ENCODE measurements at regions not wholly inside any gene's neighbourhood (a gene's known extent, or its start where the extent isn't known, plus 50 kb on each side); places are given as distances from the start of the nearest gene placed in this dataset.
"Not testable (repeated sequence)": the region's sequence is repeated elsewhere in the genome, so short reads cannot be mapped to it uniquely, and the experiment has no call there.

GRCh38 chr20:53676519-53676822 lies 82.8 kb upstream of the ZNF217 start:
- DNase-seq (ENCODE audit: low read depth in 4 of 4, low spot score in 1 of 4), result no peak

GRCh38 chr20:53672484-53673129 lies 79.0 kb upstream of the ZNF217 start:
- DNase-seq (ENCODE audit: low read depth in 4 of 4, low spot score in 1 of 4), result no peak

- no peak for DNase-seq (ENCODE audit: low read depth in 4 of 4, low spot score in 1 of 4)
Observed at GRCh38 chr20:53671370-53671769, 77.7 kb upstream of the ZNF217 start.

- DNase-seq (ENCODE audit: low read depth in 4 of 4, low spot score in 1 of 4), result not testable (repeated sequence)
Observed at GRCh38 chr20:53669517-53670313, 76.1 kb upstream of the ZNF217 start.

- no peak for DNase-seq (ENCODE audit: low read depth in 4 of 4, low spot score in 1 of 4)
Observed at GRCh38 chr20:53668992-53669391, 75.4 kb upstream of the ZNF217 start.

GRCh38 chr20:53666144-53666543 lies 72.5 kb upstream of the ZNF217 start:
- no peak for DNase-seq (ENCODE audit: low read depth in 4 of 4, low spot score in 1 of 4)

GRCh38 chr20:53664121-53664520 lies 70.5 kb upstream of the ZNF217 start:
- DNase-seq (ENCODE audit: low read depth in 4 of 4, low spot score in 1 of 4), result no peak

- DNase-seq (ENCODE audit: low read depth in 4 of 4, low spot score in 1 of 4), result not testable (repeated sequence)
Observed at GRCh38 chr20:53663521-53663920, 69.9 kb upstream of the ZNF217 start.

GRCh38 chr20:53662595-53662994 lies 69.0 kb upstream of the ZNF217 start:
- no peak for DNase-seq (ENCODE audit: low read depth in 4 of 4, low spot score in 1 of 4)

GRCh38 chr20:53660947-53661381 lies 67.3 kb upstream of the ZNF217 start:
- no peak for DNase-seq (ENCODE audit: low read depth in 4 of 4, low spot score in 1 of 4)

- DNase-seq (ENCODE audit: low read depth in 4 of 4, low spot score in 1 of 4), result peak in 2 of 4 experiments; percentile 36 to 38
Observed at GRCh38 chr20:53660078-53660909, 66.7 kb upstream of the ZNF217 start.

GRCh38 chr20:53658973-53659372 lies 65.3 kb upstream of the ZNF217 start:
- DNase-seq (ENCODE audit: low read depth in 4 of 4, low spot score in 1 of 4), result no peak

- no peak for DNase-seq (ENCODE audit: low read depth in 4 of 4, low spot score in 1 of 4)
Observed at GRCh38 chr20:53658322-53658721, 64.7 kb upstream of the ZNF217 start.

GRCh38 chr20:53657732-53658131 lies 64.1 kb upstream of the ZNF217 start:
- DNase-seq (ENCODE audit: low read depth in 4 of 4, low spot score in 1 of 4), result no peak

- DNase-seq (ENCODE audit: low read depth in 4 of 4, low spot score in 1 of 4), result no peak
Observed at GRCh38 chr20:53657279-53657678, 63.6 kb upstream of the ZNF217 start.

GRCh38 chr20:53656293-53657202 lies 62.9 kb upstream of the ZNF217 start:
- no peak for DNase-seq (ENCODE audit: low read depth in 4 of 4, low spot score in 1 of 4)

GRCh38 chr20:53655625-53656292 lies 62.1 kb upstream of the ZNF217 start:
- DNase-seq (ENCODE audit: low read depth in 4 of 4, low spot score in 1 of 4), result no peak

GRCh38 chr20:53654932-53655624 lies 61.4 kb upstream of the ZNF217 start:
- no peak for DNase-seq (ENCODE audit: low read depth in 4 of 4, low spot score in 1 of 4)

- DNase-seq (ENCODE audit: low read depth in 4 of 4, low spot score in 1 of 4), result not testable (repeated sequence)
Observed at GRCh38 chr20:53654521-53654920, 60.9 kb upstream of the ZNF217 start.

Measured in stimulated activated CD4-positive, alpha-beta T cell treated with anti-CD3 and anti-CD28 coated beads, Interleukin-1b, Interleukin-23, amount 100 ng/mL, for 24 hours (primary cell).